Left lung (tissue), 4 donors: ENCODE measurements at regions not wholly inside any gene's neighbourhood (a gene's known extent, or its start where the extent isn't known, plus 50 kb on each side); places are given as distances from the start of the nearest gene placed in this dataset.

ENCODE experiments used
- ATAC-seq: fragments of 200-7000 bp; cut with Tn5 transposase; one replicate; pipeline ENCODE4 v1.9.1; 2020; ENCODE audit warnings: moderate library complexity
- DNase-seq, 4 donors: peaks; one replicate each; pipeline ENCODE4 v3.0.0-alpha.2; 2013 to 2020
- H3K27ac ChIP-seq, 2 donors: fragments of 200-600 bp; sonication (generic) in 1 of 2; one replicate each; pipeline versions ENCODE4 v1.5.0 to v1.8.0; 2020 to 2021
- H3K27me3 ChIP-seq, 2 donors: fragments of 200-600 bp; sonication (generic) in 1 of 2; one replicate each; pipeline versions ENCODE4 v1.5.0 to v1.8.0; 2020 to 2021
- H3K36me3 ChIP-seq, 2 donors: fragments of 200-600 bp; sonication (generic) in 1 of 2; one replicate each; pipeline versions ENCODE4 v1.5.0 to v1.8.0; 2020 to 2021
- H3K4me1 ChIP-seq, 2 donors: fragments of 200-600 bp; one replicate each; pipeline ENCODE4 v1.8.0; 2021
- H3K4me3 ChIP-seq, 2 donors: fragments of 200-600 bp; sonication (generic) in 1 of 2; one replicate each; pipeline versions ENCODE4 v1.5.0 to v1.8.0; 2020 to 2021; ENCODE audit warnings: mild to moderate bottlenecking in 1 of 2
- H3K9me3 ChIP-seq, 2 donors: fragments of 200-600 bp; sonication (generic) in 1 of 2; one replicate each; pipeline versions ENCODE4 v1.5.0 to v1.8.0; 2020 to 2021
- CTCF ChIP-seq, 2 donors: fragments of 200-600 bp; sonication (generic) in 1 of 2; IDR thresholded peaks; one replicate each; pipeline versions ENCODE4 v1.5.0 to v1.8.0; 2021; ENCODE audit warnings: antibody characterized with exemption in 2 of 2
- intact Hi-C, 2 donors: fragments of 100-400 bp; cut with DNase I; formaldehyde crosslinking; loops; one replicate each; pipeline versions ENCODE4 v1.11.2 to v1.14.2; 2022
- donor health status: DM: no; HTN: yes; CAD: no.
- donor health status: DM: no; HTN: no; CAD: no.

GRCh38 chr6:95660544-95660943 lies 83.2 kb downstream of the MANEA start:
- no peak for ATAC-seq
- no peaks in the 10 kb centered on the region for H3K9me3 ChIP-seq
- no peaks in the 10 kb centered on the region for H3K4me1 ChIP-seq
- no peak for DNase-seq
- no peak overlapping the region for H3K27ac ChIP-seq
- no peak overlapping the region for H3K4me3 ChIP-seq
- no peak for TF ChIP-seq CTCF (IDR thresholded peaks at IDR 0.05)
- H3K27me3 ChIP-seq = no peaks in the 10 kb centered on the region
- no peaks in the 10 kb centered on the region for H3K36me3 ChIP-seq
- intact Hi-C loops = no loop called here

GRCh38 chr6:95670011-95670463 lies 92.7 kb downstream of the MANEA start:
- Histone ChIP-seq H3K36me3 (no peaks in the 10 kb centered on the region), H3K27ac (no peak overlapping the region), H3K4me3 (no peak overlapping the region), H3K4me1 (no peaks in the 10 kb centered on the region), H3K9me3 (peaks cover 0 to 8% of the 10 kb centered on the region in 2 donors), H3K27me3 (no peaks in the 10 kb centered on the region)
- ATAC-seq = no peak
- intact Hi-C loops = no loop called here
- peak in 1 of 4 donors; percentile 63 for DNase-seq
- no peak for TF ChIP-seq CTCF (IDR thresholded peaks at IDR 0.05)

- Histone ChIP-seq H3K9me3 (peaks cover 0 to 2% of the 10 kb centered on the region in 2 donors), H3K4me3 (no peak overlapping the region), H3K27ac (no peak overlapping the region), H3K4me1 (no peaks in the 10 kb centered on the region), H3K27me3 (no peaks in the 10 kb centered on the region), H3K36me3 (no peaks in the 10 kb centered on the region)
- intact Hi-C loops = no loop called here
- TF ChIP-seq CTCF (IDR thresholded peaks at IDR 0.05) = no peak
- ATAC-seq (no peak), DNase-seq (no peak)
Observed at GRCh38 chr6:95676011-95676628, 98.8 kb downstream of the MANEA start.

DNA sequence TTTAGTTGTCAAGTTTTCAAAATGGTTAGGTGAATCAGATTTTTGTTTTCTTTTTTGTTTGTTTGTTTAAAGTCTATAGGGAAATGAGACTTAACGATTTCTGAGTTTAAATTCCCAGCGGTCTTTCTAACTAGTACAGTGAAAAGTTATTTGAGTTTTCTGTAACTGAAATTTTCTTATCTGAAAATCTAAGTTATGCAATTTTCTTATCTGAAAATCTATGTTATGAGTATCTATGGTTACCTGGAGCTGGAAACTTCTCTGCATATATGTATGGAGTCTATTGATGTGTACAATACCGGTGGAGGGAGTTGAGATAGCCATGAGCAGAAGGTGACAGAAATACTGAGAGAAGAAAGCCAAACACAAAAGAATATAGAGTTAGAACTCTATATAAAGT lies 102.6 kb downstream of the MANEA start:
- Histone ChIP-seq H3K27me3 (no peaks in the 10 kb centered on the region), H3K9me3 (no peaks in the 10 kb centered on the region), H3K36me3 (no peaks in the 10 kb centered on the region), H3K4me3 (no peak overlapping the region), H3K4me1 (no peaks in the 10 kb centered on the region), H3K27ac (no peak overlapping the region)
- no peak for ATAC-seq
- no peak for DNase-seq
- intact Hi-C loops = no loop called here
- no peak for TF ChIP-seq CTCF (IDR thresholded peaks at IDR 0.05)

DNA sequence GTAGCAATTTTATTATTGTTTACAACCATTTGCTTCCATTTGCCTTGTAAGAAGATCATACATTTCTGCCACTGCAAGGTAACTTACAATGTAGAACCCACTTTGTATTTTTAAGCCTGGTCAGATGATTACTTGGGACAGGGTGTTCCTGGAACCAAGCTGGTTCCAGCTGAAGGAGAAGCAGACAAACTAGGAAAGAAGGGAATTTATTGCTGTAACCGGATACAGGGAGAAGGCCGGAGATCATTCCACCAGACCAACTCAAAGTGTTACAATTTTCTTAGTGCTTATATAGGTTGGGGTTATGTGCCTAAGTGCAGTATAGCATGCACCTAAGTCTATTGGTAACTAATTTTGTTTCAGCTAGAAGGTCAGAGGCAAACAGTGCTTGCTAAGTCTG lies 104.4 kb downstream of the MANEA start:
- no peak for DNase-seq
- intact Hi-C loops = no loop called here
- no peaks in the 10 kb centered on the region for H3K27me3 ChIP-seq
- no peak overlapping the region for H3K4me3 ChIP-seq
- no peaks in the 10 kb centered on the region for H3K4me1 ChIP-seq
- no peaks in the 10 kb centered on the region for H3K36me3 ChIP-seq
- TF ChIP-seq CTCF (IDR thresholded peaks at IDR 0.05) = no peak
- no peak overlapping the region for H3K27ac ChIP-seq
- no peaks in the 10 kb centered on the region for H3K9me3 ChIP-seq
- no peak for ATAC-seq
